OCI-LY3 (cell line): ENCODE measurements at regions not wholly inside any gene's neighbourhood (a gene's known extent, or its start where the extent isn't known, plus 50 kb on each side); places are given as distances from the start of the nearest gene placed in this dataset.

ENCODE experiments used
- H2AFZ ChIP-seq: fragments of 200-600, 300-600 bp; shearing (Covaris generic); 2 replicates; pipeline ENCODE4 v1.6.0; 2014; ENCODE audit warnings: antibody characterized with exemption, low read depth, low read length
- H3K27ac ChIP-seq: fragments of 200-600, 300-600 bp; sonication (generic); 2 replicates; pipeline ENCODE4 v1.5.1; 2014; ENCODE audit warnings: mild to moderate bottlenecking, low read length, moderate library complexity, mixed read lengths
- H3K27me3 ChIP-seq: fragments of 200-600, 300-600 bp; sonication (generic); 2 replicates; pipeline ENCODE4 v1.6.1; 2014; ENCODE audit warnings: low read depth, low read length, mixed read lengths
- H3K36me3 ChIP-seq: fragments of 200-600, 300-600 bp; sonication (generic); replicated peaks from 2 replicates; pipeline ENCODE3; 2014; ENCODE audit warnings: low read depth, low read length, mixed read lengths
- H3K4me1 ChIP-seq: fragments of 300-600, 200-600 bp; sonication (generic); 2 replicates; pipeline ENCODE4 v1.6.1; 2014; ENCODE audit warnings: low read length, mixed read lengths
- H3K4me2 ChIP-seq: fragments of 200-600, 300-600 bp; sonication (generic); 2 replicates; pipeline ENCODE4 v1.6.1; 2014; ENCODE audit warnings: low read length, mixed read lengths
- H3K4me3 ChIP-seq: fragments of 300-600, 200-600 bp; sonication (generic); 2 replicates; pipeline ENCODE4 v1.5.1; 2014; ENCODE audit warnings: antibody characterized with exemption, mild to moderate bottlenecking, low read length, moderate library complexity
- H3K79me2 ChIP-seq: fragments of 300-600, 200-600 bp; shearing (Covaris generic); 2 replicates; pipeline ENCODE4 v1.6.1; 2014; ENCODE audit warnings: mild to moderate bottlenecking, low read length, mixed read lengths
- H3K9ac ChIP-seq: fragments of 300-600, 200-600 bp; shearing (Covaris generic); 2 replicates; pipeline ENCODE4 v1.6.0; 2014; ENCODE audit warnings: mild to moderate bottlenecking, low read length, moderate library complexity
- H3K9me3 ChIP-seq: fragments of 200-600, 300-600 bp; shearing (Covaris generic); 2 replicates; pipeline ENCODE4 v1.6.1; 2014; ENCODE audit warnings: low read length, mixed read lengths; ENCODE audit not compliant: insufficient read depth
- H4K20me1 ChIP-seq: fragments of 200-600, 300-600 bp; sonication (generic); 2 replicates; pipeline ENCODE4 v1.6.1; 2016; ENCODE audit warnings: low read length, mixed read lengths; ENCODE audit not compliant: insufficient read depth
- CTCF ChIP-seq: fragments of 200-600, 300-600 bp; sonication (generic); IDR thresholded peaks from 2 replicates; pipeline ENCODE4 v1.5.1; 2014; ENCODE audit warnings: antibody characterized with exemption, low read length, low read depth
- EZH2phosphoT487 ChIP-seq: fragments of 200-600 bp; shearing (Covaris generic); IDR thresholded peaks from 2 replicates; pipeline ENCODE4 v1.6.1; 2018; ENCODE audit warnings: antibody characterized with exemption, mixed run types, low read depth

GRCh38 chr2:7672685-7673071 is 755.5 kb downstream of the RNF144A start:
- Histone ChIP-seq H3K79me2 (no peaks in the 10 kb centered on the region), H4K20me1 (no peaks in the 10 kb centered on the region), H3K27me3 (no peaks in the 10 kb centered on the region), H3K9me3 (no peaks in the 10 kb centered on the region), H3K4me3 (no peak overlapping the region), H3K9ac (no peak overlapping the region), H3K36me3 (no peaks in the 10 kb centered on the region), H3K27ac (no peak overlapping the region), H2AFZ (no peak overlapping the region), H3K4me1 (peaks cover 1% of the 10 kb centered on the region; the same call in 1 of the 2 replicates), H3K4me2 (no peak overlapping the region)
- TF ChIP-seq CTCF: no peak
- TF ChIP-seq EZH2phosphoT487: no peak

- Histone ChIP-seq H3K79me2 (no peaks in the 10 kb centered on the region), H3K27me3 (no peaks in the 10 kb centered on the region), H4K20me1 (no peaks in the 10 kb centered on the region), H3K4me1 (no peaks in the 10 kb centered on the region), H2AFZ (no peak overlapping the region), H3K9me3 (no peaks in the 10 kb centered on the region), H3K36me3 (no peaks in the 10 kb centered on the region), H3K9ac (no peak overlapping the region), H3K4me2 (no peak overlapping the region), H3K27ac (no peak overlapping the region), H3K4me3 (no peak overlapping the region)
- TF ChIP-seq EZH2phosphoT487: no peak
- TF ChIP-seq CTCF: no peak
Measured at GRCh38 chr2:7673101-7673500, 755.9 kb downstream of the RNF144A start.

- TF ChIP-seq CTCF (no peak), EZH2phosphoT487 (no peak)
- no peak overlapping the region for H3K4me3 ChIP-seq
- H3K9me3 ChIP-seq: no peaks in the 10 kb centered on the region
- H3K9ac ChIP-seq: no peak overlapping the region
- no peak overlapping the region for H3K4me2 ChIP-seq
- H3K79me2 ChIP-seq: no peaks in the 10 kb centered on the region
- H3K27ac ChIP-seq: no peak overlapping the region
- no peaks in the 10 kb centered on the region for H3K4me1 ChIP-seq
- no peaks in the 10 kb centered on the region for H4K20me1 ChIP-seq
- H3K36me3 ChIP-seq: no peaks in the 10 kb centered on the region
- H3K27me3 ChIP-seq: no peaks in the 10 kb centered on the region
- no peak overlapping the region for H2AFZ ChIP-seq
Measured at GRCh38 chr2:7673853-7674252, 756.6 kb downstream of the RNF144A start.

GRCh38 chr2:7674606-7675005 is 757.4 kb downstream of the RNF144A start:
- no peak overlapping the region for H3K4me2 ChIP-seq
- no peak overlapping the region for H3K9ac ChIP-seq
- no peaks in the 10 kb centered on the region for H3K36me3 ChIP-seq
- H3K9me3 ChIP-seq: no peaks in the 10 kb centered on the region
- H3K4me1 ChIP-seq: no peaks in the 10 kb centered on the region
- H2AFZ ChIP-seq: no peak overlapping the region
- H3K79me2 ChIP-seq: no peaks in the 10 kb centered on the region
- no peaks in the 10 kb centered on the region for H4K20me1 ChIP-seq
- TF ChIP-seq EZH2phosphoT487: no peak
- TF ChIP-seq CTCF: no peak
- H3K27ac ChIP-seq: no peak overlapping the region
- no peak overlapping the region for H3K4me3 ChIP-seq
- no peaks in the 10 kb centered on the region for H3K27me3 ChIP-seq
